Body of pancreas (tissue), 4 donors: ENCODE measurements at regions not wholly inside any gene's neighbourhood (a gene's known extent, or its start where the extent isn't known, plus 50 kb on each side); places are given as distances from the start of the nearest gene placed in this dataset.

ENCODE experiments used
- CTCF ChIP-seq, 7 experiments: fragments of 450-650 bp in 4 of 7; fragments of 200-600 bp in 3 of 7; sonication (generic) in 3 of 7; IDR thresholded peaks; one replicate each; pipeline ENCODE4 v1.5.1; 2016 to 2019; ENCODE audit warnings: antibody characterized with exemption in 7 of 7
- POLR2A ChIP-seq, 3 donors: fragments of 450-650 bp; IDR thresholded peaks; one replicate each; pipeline ENCODE4 v1.6.1; 2016; ENCODE audit warnings: antibody characterized with exemption in 3 of 3, mild to moderate bottlenecking in 2 of 3

GRCh38 chr3:147540921-147541320, 131.8 kb downstream of the ZIC1 start:
- TF ChIP-seq CTCF (IDR thresholded peaks at IDR 0.05) (no peak), POLR2A (IDR thresholded peaks at IDR 0.05) (no peak)
